Heart right ventricle (tissue), 16 donors: ENCODE measurements at regions not wholly inside any gene's neighbourhood (a gene's known extent, or its start where the extent isn't known, plus 50 kb on each side); places are given as distances from the start of the nearest gene placed in this dataset.

Experiments used
- ATAC-seq, 8 donors: fragments of 200-7000 bp; cut with Tn5 transposase; one replicate each; pipeline ENCODE4 v1.9.1; 2020; ENCODE audit warnings: mild to moderate bottlenecking in 8 of 8, moderate library complexity in 8 of 8, moderate number of reproducible peaks in 1 of 8
- DNase-seq, 2 donors: peaks; one replicate each; pipeline ENCODE4 v3.0.0-alpha.2; 2020
- H3K27ac ChIP-seq, 10 donors: fragments of 200-600 bp; sonication (generic) in 2 of 10; one replicate each; pipeline versions ENCODE4 v1.5.0 to v1.8.0; 2020 to 2022; ENCODE audit warnings: mild to moderate bottlenecking in 3 of 10
- H3K27me3 ChIP-seq, 7 donors: fragments of 200-600 bp; one replicate each; pipeline ENCODE4 v1.8.0; 2021 to 2022; ENCODE audit warnings: mild to moderate bottlenecking in 2 of 7
- H3K36me3 ChIP-seq, 9 donors: fragments of 200-600 bp; sonication (generic) in 1 of 9; one replicate each; pipeline versions ENCODE4 v1.5.0 to v1.8.0; 2020 to 2022; ENCODE audit warnings: mild to moderate bottlenecking in 2 of 9
- H3K4me1 ChIP-seq, 9 donors: fragments of 200-600 bp; sonication (generic) in 1 of 9; one replicate each; pipeline versions ENCODE4 v1.5.0 to v1.8.0; 2020 to 2022; ENCODE audit warnings: mild to moderate bottlenecking in 4 of 9
- H3K4me3 ChIP-seq, 10 donors: fragments of 200-600 bp; sonication (generic) in 2 of 10; one replicate each; pipeline versions ENCODE4 v1.5.0 to v1.8.0; 2020 to 2022; ENCODE audit warnings: mild to moderate bottlenecking in 7 of 10, moderate library complexity in 2 of 10
- H3K9me3 ChIP-seq, 11 donors: fragments of 200-600 bp in 10 of 11; sonication (generic) in 2 of 11; one replicate each; pipeline versions ENCODE4 v1.5.0 to v1.8.0; 2013 to 2022; ENCODE audit warnings: mild to moderate bottlenecking in 2 of 11, control low read depth in 1 of 11, moderate library complexity in 1 of 11
- CTCF ChIP-seq, 9 donors: fragments of 200-600 bp; sonication (generic) in 2 of 9; IDR thresholded peaks; one replicate each; pipeline versions ENCODE4 v1.5.0 to v1.8.0; 2021 to 2022; ENCODE audit warnings: antibody characterized with exemption in 9 of 9, mild to moderate bottlenecking in 5 of 9, moderate library complexity in 1 of 9
- WGBS, 2 donors: extraction: QIAGEN DNeasy Blood & Tissue Kit; methylation state at CpG; one replicate each; pipeline ENCODE4 v1.1.7; 2013; ENCODE audit warnings: inconsistent platforms in 1 of 2; 5-methylcytosine and 5-hydroxymethylcytosine counted together
- intact Hi-C, 10 donors: fragments of 100-400 bp; cut with DNase I; formaldehyde crosslinking; loops; one replicate each; pipeline versions ENCODE4 v1.11.1 to v1.14.2; 2022
- donor health status: Arrhythmogenic right ventricular cardiomyopathy.
- donor health status: ischemic (EF 13 %, LVEDD 7.1; RV severe dilation, severe dysfunction).
- donor health status: healthy with polysubstance abuse.
- donor health status: DM: no; HTN: yes; CAD: no.
- donor health status: DM: no; HTN: no; CAD: no.
- donor health status: ischemic (EF 25% LVEDD 6.9; RV normal size, moderate dysfunction).
- donor health status: ischemic (EF 25% LVEDD 5.7; RV mildly dilated, moderate dysfunction).
- donor health status: healthy.
- donor health status: DM: yes; HTN: yes; CAD: no.
- donor health status: Ischemic cardiomyopathy.
- donor health status: ischemic (EF 35%, LVEDD 5.7; RV mildly dilated, moderate dysfunction).
- donor health status: nonischemic (EF 11% LVEDD 7.7; RV severe dilation, severe dysfunction).
- donor health status: DM: yes; HTN: yes; CAD: no.
- donor health status: PGD.
- donor health status: ischemic (EF 29% LVEDD 5.4; RV normal size, mild dysfunction).
- donor health status: nonischemic (EF 23%, LVEDD 6.1; RV moderate dilation, normal function).

- Histone ChIP-seq H3K27me3 (no peaks in the 10 kb centered on the region), H3K36me3 (no peaks in the 10 kb centered on the region), H3K4me3 (no peak overlapping the region), H3K9me3 (peaks cover 0 to 33% (median 6%) of the 10 kb centered on the region in 11 donors), H3K4me1 (peaks cover 0 to 14% (median 0%) of the 10 kb centered on the region in 9 donors), H3K27ac (no peak overlapping the region)
- DNase-seq, result no peak
- peak in 4 of 8 donors; percentile 38 to 66 (median 44) for ATAC-seq
- 90 to 92% methylated on average over 3 of the region's 3 CpGs for WGBS, 2 donors
- no peak for TF ChIP-seq CTCF (IDR thresholded peaks at IDR 0.05)
- intact Hi-C loops, result loop anchor here in 1 of 10 donors (10.0 kb wide), 1 partner anchor 64 kb away; no protein-coding TSS in a partner anchor
These were observed 538.2 kb downstream of the CCDC171 start for GRCh38 chr9:16090907-16091629.

- H3K9me3 ChIP-seq, result peaks cover 0 to 22% (median 0%) of the 10 kb centered on the region in 11 donors
- peak overlapping the region in 3 of 10 donors; percentile 15 to 48 (median 25) for H3K27ac ChIP-seq
- H3K27me3 ChIP-seq, result no peaks in the 10 kb centered on the region
- H3K4me3 ChIP-seq, result no peak overlapping the region
- intact Hi-C loops, result loop anchor here in 1 of 10 donors (10.0 kb wide), 1 partner anchor 62 kb away; no protein-coding TSS in a partner anchor
- DNase-seq (peak in 1 of 2 donors; percentile 18), ATAC-seq (peak; percentile 41 to 78 (median 74))
- no peak for TF ChIP-seq CTCF (IDR thresholded peaks at IDR 0.05)
- WGBS, 2 donors, result 57 to 59% methylated on average over 12 of the region's 12 CpGs
- H3K4me1 ChIP-seq, result peaks cover 0 to 14% (median 0%) of the 10 kb centered on the region in 9 donors
- H3K36me3 ChIP-seq, result no peaks in the 10 kb centered on the region
These were observed 539.6 kb downstream of the CCDC171 start for GRCh38 chr9:16092142-16093091.

- no peak for DNase-seq
- H3K9me3 ChIP-seq, result peaks cover 0 to 4% (median 0%) of the 10 kb centered on the region in 11 donors
- no peak overlapping the region for H3K4me3 ChIP-seq
- H3K36me3 ChIP-seq, result no peaks in the 10 kb centered on the region
- H3K27ac ChIP-seq, result no peak overlapping the region
- intact Hi-C loops, result loop anchor here in 1 of 10 donors (10.0 kb wide), 1 partner anchor 56 kb away; no protein-coding TSS in a partner anchor
- ATAC-seq, result no peak
- TF ChIP-seq CTCF (IDR thresholded peaks at IDR 0.05), result no peak
- H3K4me1 ChIP-seq, result peaks cover 0 to 19% (median 4%) of the 10 kb centered on the region in 9 donors
- H3K27me3 ChIP-seq, result no peaks in the 10 kb centered on the region
- 93 to 97% methylated on average over 5 of the region's 5 CpGs for WGBS, 2 donors
These were observed 545.5 kb downstream of the CCDC171 start for GRCh38 chr9:16098306-16098705.
